Activated B cell treated with CpG ODN at 0.5 μM for 24 hours (primary cell): ENCODE measurements at regions not wholly inside any gene's neighbourhood (a gene's known extent, or its start where the extent isn't known, plus 50 kb on each side); places are given as distances from the start of the nearest gene placed in this dataset.

Source experiments
- ATAC-seq: fragments of 200-7000 bp; cut with Tn5 transposase; one replicate; pipeline ENCODE4 v1.10.0; 2021; ENCODE audit warnings: low read depth, mild to moderate bottlenecking, moderate library complexity
- CTCF ChIA-PET: fragments of 350-600 bp; sonication (Branson Sonifier 250); formaldehyde crosslinking; loops from one replicate; lab custom pipeline; 2021; ENCODE audit warnings: antibody characterized with exemption; lab: Charles Lee
- POLR2A ChIA-PET: fragments of 350-600 bp; sonication (Branson Sonifier 250); formaldehyde crosslinking; loops from one replicate; lab custom pipeline; 2021; ENCODE audit warnings: antibody characterized with exemption; lab: Charles Lee
- DNase-seq: peaks from one replicate; pipeline ENCODE4 v3.0.0; 2022
- H3K27ac Mint-ChIP-seq: one replicate; pipeline ENCODE4 v1.8.0; 2020; ENCODE audit warnings: mixed read lengths
- H3K27me3 Mint-ChIP-seq: one replicate; pipeline ENCODE4 v1.8.0; 2021; ENCODE audit warnings: mixed read lengths
- H3K36me3 Mint-ChIP-seq: one replicate; pipeline ENCODE4 v1.8.0; 2021; ENCODE audit warnings: low read depth, mixed read lengths
- H3K4me1 Mint-ChIP-seq: one replicate; pipeline ENCODE4 v1.8.0; 2021; ENCODE audit warnings: mixed read lengths
- H3K4me3 Mint-ChIP-seq: one replicate; pipeline ENCODE4 v1.8.0; 2020; ENCODE audit warnings: mild to moderate bottlenecking, mixed read lengths
- H3K9me3 Mint-ChIP-seq: one replicate; pipeline ENCODE4 v1.8.0; 2020; ENCODE audit warnings: mixed read lengths
- CTCF ChIP-seq: fragments of 200-600 bp; IDR thresholded peaks from one replicate; pipeline ENCODE4 v1.8.0; 2022; ENCODE audit warnings: antibody characterized with exemption, mild to moderate bottlenecking
- intact Hi-C: fragments of 100-400 bp; cut with micrococcal nuclease; formaldehyde crosslinking; loops from one replicate; pipeline ENCODE4 v1.15.1; 2024

GRCh38 chr3:102158080-102158740, 276.6 kb upstream of the ZPLD1 start:
- Mint-ChIP-seq H3K27me3 (no peaks in the 10 kb centered on the region), H3K36me3 (no peaks in the 10 kb centered on the region), H3K4me3 (no peak overlapping the region), H3K27ac (no peak overlapping the region), H3K4me1 (peaks cover 12% of the 10 kb centered on the region), H3K9me3 (no peaks in the 10 kb centered on the region)
- DNase-seq (no peak), ATAC-seq (no peak)
- ChIA-PET POLR2A (interaction anchor here (0.7 kb wide), 1 partner anchor 19 kb away, joined by 3 read pairs; no protein-coding TSS in a partner anchor), CTCF (no interaction called here)
- intact Hi-C loops, result no loop called here
- no peak for TF ChIP-seq CTCF

DNA sequence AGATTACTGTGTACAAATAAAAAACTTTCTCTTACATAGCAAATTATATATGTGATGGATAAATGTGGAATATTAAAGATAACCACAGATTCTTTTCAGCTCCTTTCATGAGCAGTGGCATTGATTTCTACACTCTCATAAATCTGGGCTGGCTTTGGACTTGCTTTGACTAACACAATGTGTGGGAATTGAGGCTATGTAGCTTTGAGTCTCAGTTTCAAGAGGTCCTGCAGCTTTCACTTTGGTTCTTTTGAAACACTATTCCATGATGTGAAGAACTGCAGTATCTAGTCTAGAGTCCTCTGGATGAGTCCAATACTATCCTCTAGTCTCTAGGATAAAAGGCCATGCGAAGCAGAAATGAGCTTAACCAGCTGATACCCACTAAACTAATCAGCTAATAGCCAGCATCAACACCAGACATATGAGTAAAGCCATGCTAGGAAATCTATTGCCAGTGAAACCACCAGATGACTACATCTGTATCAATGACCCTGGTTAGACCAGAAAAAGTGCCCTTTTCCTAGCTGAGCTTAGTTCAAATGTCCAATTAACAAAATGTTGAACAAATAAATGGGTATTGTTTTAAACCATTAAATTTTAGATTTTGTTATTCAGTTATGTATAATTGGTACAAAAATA, 274.9 kb upstream of the ZPLD1 start:
- intact Hi-C loops, result no loop called here
- H3K4me3 Mint-ChIP-seq, result no peak overlapping the region
- no peaks in the 10 kb centered on the region for H3K36me3 Mint-ChIP-seq
- DNase-seq (no peak), ATAC-seq (no peak)
- POLR2A ChIA-PET, result interaction anchor here (0.5 kb wide), 1 partner anchor 21 kb away, joined by 5 read pairs; no protein-coding TSS in a partner anchor
- H3K27ac Mint-ChIP-seq, result no peak overlapping the region
- CTCF ChIA-PET, result no interaction called here
- no peaks in the 10 kb centered on the region for H3K9me3 Mint-ChIP-seq
- H3K27me3 Mint-ChIP-seq, result no peaks in the 10 kb centered on the region
- TF ChIP-seq CTCF, result no peak
- peaks cover 8% of the 10 kb centered on the region for H3K4me1 Mint-ChIP-seq

GRCh38 chr3:102161384-102162006, 273.3 kb upstream of the ZPLD1 start:
- ATAC-seq (no peak), DNase-seq (no peak)
- no peak for TF ChIP-seq CTCF
- intact Hi-C loops, result no loop called here
- H3K4me3 Mint-ChIP-seq, result no peak overlapping the region
- peaks cover 8% of the 10 kb centered on the region for H3K4me1 Mint-ChIP-seq
- no peaks in the 10 kb centered on the region for H3K9me3 Mint-ChIP-seq
- CTCF ChIA-PET, result no interaction called here
- H3K36me3 Mint-ChIP-seq, result no peaks in the 10 kb centered on the region
- no peak overlapping the region for H3K27ac Mint-ChIP-seq
- POLR2A ChIA-PET, result no interaction called here
- H3K27me3 Mint-ChIP-seq, result no peaks in the 10 kb centered on the region

DNA sequence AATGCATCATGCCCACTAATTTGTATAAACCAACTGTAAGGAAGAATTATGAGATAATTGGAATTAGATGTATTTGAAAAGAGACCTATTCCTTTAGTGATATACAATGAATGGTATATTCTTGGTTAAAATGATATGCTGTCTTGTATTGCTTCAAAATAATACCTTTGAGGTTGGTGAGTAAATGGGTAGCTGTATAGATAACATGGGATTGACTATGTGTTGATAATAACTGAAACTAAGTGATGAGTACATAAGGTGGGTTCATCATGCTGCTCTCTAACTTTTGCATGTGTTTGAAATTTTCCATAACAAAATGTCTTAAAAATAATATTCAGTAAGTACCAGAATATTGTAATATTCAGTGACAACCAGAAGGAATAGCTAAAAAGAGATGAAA, 272.6 kb upstream of the ZPLD1 start:
- H3K27ac Mint-ChIP-seq, result no peak overlapping the region
- no peaks in the 10 kb centered on the region for H3K9me3 Mint-ChIP-seq
- intact Hi-C loops, result no loop called here
- CTCF ChIA-PET, result no interaction called here
- DNase-seq, result no peak
- H3K27me3 Mint-ChIP-seq, result no peaks in the 10 kb centered on the region
- H3K4me1 Mint-ChIP-seq, result peaks cover 5% of the 10 kb centered on the region
- no peak for ATAC-seq
- no peaks in the 10 kb centered on the region for H3K36me3 Mint-ChIP-seq
- POLR2A ChIA-PET, result no interaction called here
- no peak for TF ChIP-seq CTCF
- H3K4me3 Mint-ChIP-seq, result no peak overlapping the region
